HG03439 (cell line): ENCODE measurements at regions not wholly inside any gene's neighbourhood (a gene's known extent, or its start where the extent isn't known, plus 50 kb on each side); places are given as distances from the start of the nearest gene placed in this dataset.
"Not testable (repeated sequence)": the region's sequence is repeated elsewhere in the genome, so short reads cannot be mapped to it uniquely, and the experiment has no call there.

Source experiments
- ATAC-seq: cut with Tn5 transposase; IDR thresholded peaks from one replicate; pipeline ENCODE4 v1.9.1; 2021; ENCODE audit warnings: mild to moderate bottlenecking, moderate library complexity; ENCODE audit not compliant: unreplicated experiment

DNA sequence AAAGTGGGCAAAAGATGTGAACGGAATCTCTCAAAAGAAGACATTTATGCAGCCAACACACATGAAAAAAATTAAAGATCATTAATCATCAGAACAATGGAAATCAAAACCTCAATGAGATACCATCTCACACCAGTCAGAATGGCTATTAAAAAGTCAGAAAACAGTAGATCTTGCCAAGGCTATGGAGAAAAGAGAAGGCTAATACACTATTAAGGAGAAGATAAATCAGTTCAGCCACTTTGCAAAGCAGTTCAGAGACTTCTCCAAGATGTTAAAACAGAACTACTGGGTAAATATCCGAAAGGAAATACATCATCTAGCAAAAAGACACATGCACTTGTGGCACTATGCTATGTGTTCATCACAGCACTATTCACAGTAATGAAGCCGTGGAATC lies 388.2 kb upstream of the LUZP2 start:
- ATAC-seq = no peak

GRCh38 chr11:24122291-24122690 lies 374.6 kb upstream of the LUZP2 start:
- ATAC-seq = no peak

- ATAC-seq = no peak
Measured at GRCh38 chr11:24124876-24125275, 372.0 kb upstream of the LUZP2 start.

DNA sequence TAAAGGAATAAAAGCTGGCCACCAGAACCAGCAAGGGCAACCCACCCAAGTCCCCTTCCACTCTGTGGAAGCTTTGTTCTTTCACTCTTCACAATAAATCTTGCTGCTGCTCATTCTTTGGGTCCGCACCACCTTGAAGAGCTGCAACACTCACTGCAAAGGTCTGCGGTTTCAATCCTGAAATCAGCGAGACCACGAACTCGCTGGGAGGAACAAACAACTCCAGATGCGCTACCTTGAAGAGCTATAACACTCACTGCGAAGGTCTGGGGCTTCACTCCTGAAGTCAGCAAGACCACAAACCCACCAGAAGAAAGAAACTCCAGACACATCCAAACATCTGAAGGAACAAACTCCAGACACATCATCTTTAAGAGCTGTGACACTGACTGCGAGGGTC lies 365.2 kb upstream of the LUZP2 start:
- no peak for ATAC-seq

DNA sequence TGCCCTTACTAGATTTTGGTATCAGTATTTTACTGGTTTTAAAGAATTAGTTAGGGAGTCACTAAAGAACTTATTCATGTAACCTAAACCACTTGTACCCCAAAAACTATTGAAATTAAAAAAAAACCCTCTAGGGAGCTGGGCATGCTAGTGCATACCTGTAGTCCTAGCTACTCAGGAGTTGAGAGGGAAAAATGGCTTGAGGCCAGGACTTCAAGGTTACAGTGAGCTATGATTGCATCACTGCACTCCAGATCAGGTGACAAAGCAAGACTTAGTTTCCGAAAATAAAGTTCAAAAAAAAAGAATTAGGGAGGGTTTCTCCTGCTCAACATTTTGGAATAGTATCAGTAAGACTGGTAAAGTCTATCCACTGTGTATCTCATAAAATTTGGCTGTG lies 364.4 kb upstream of the LUZP2 start:
- ATAC-seq = no peak

DNA sequence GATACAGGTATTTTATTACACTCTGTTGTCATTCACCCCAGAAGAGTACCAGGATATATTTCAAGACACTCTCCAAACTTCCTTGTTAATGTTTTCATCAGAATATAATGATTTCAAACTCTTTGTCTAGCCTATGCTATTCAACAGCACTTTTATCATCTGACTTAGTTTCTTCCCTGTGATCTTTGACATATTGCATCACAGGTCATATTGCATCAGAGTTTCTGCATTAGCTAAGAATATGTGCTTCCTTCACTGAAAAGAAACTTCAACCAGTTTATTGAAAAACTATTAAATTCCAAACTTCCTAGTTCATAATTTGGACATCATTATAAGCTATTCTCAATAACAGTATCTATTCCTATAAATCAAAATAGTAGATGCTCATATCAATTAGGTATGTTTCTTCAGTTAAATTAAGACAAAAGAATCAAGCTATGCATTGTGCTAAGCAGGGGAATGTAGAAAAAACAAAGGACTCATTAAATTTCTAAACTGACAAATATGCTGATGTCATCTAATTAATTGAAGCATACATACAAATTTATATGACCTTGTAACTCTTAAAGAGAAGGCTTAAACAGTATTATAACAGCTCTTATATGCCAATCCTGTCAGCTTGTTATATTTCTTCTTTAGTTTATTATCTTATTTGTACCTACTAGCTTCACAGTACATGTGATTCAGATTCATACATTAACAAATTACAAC lies 361.8 kb upstream of the LUZP2 start:
- ATAC-seq = no peak

GRCh38 chr11:24142062-24142461 lies 354.8 kb upstream of the LUZP2 start:
- ATAC-seq = no peak

DNA sequence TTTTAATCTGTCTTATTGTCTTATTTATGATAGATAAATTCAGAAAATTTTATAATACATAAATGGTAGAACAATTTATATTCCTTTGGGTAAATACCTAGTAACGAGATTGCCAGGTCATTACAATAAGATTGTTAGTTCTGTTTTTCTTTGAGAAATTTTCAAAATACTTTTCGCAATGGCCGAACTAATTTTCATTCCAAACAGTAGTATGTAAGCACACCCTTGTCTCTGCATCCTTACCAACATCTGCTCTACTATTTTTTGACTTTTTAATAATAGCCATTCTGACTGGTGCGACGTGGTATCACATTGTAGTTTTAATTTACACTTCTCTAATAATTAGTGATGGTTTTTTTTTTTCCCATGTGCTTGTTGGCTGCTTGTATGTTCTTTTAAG lies 351.4 kb upstream of the LUZP2 start:
- ATAC-seq = no peak

- ATAC-seq = no peak
Measured at GRCh38 chr11:24153337-24153736, 343.5 kb upstream of the LUZP2 start.

- ATAC-seq = no peak
Measured at GRCh38 chr11:24155792-24156191, 341.1 kb upstream of the LUZP2 start.

- no peak for ATAC-seq
Measured at GRCh38 chr11:24157316-24157715, 339.5 kb upstream of the LUZP2 start.

- no peak for ATAC-seq
Measured at GRCh38 chr11:24161587-24161986, 335.3 kb upstream of the LUZP2 start.

DNA sequence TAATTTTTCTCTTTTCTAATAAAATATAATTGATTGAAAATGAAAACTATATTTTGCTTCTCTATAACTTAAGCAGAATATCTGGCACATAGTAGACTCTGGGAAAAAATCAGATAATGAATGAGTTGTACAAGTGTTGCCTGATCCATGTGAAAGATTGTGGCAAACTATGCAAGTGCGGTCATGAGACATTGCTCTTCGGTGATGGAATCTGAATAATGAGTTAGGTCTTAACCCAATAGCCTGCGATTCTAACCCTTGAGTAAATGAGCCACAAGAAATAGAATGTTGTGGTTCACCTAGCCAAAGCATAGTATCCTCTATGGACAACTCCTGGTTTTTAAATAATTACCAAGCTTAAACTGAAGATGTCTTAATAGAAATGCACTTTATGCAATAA lies 333.7 kb upstream of the LUZP2 start:
- no peak for ATAC-seq

DNA sequence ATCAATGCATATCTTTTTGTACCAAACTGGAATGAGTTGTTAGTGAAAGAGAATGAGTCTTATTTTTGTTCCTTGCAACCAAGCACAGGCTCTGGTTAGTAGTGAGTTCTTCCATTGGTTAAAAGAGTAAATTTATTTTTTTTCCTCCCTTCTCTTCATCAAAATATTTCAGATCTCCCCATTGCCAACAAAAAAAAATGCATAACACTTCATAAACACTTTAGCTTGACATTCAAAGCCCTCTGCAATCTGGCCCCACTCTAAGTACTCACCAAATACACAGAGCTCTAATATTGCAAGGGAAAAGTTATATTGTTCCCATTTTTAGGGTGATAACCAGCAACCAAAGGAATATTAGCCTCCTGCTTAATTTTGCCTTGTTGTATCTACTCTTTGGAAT lies 333.0 kb upstream of the LUZP2 start:
- no peak for ATAC-seq

- no peak for ATAC-seq
Measured at GRCh38 chr11:24171869-24172268, 325.0 kb upstream of the LUZP2 start.

GRCh38 chr11:24181395-24182047 lies 315.3 kb upstream of the LUZP2 start:
- ATAC-seq = no peak

- ATAC-seq = not testable (repeated sequence)
Measured at GRCh38 chr11:24185535-24185934, 311.3 kb upstream of the LUZP2 start.

GRCh38 chr11:24196733-24197132 lies 300.1 kb upstream of the LUZP2 start:
- ATAC-seq = no peak

DNA sequence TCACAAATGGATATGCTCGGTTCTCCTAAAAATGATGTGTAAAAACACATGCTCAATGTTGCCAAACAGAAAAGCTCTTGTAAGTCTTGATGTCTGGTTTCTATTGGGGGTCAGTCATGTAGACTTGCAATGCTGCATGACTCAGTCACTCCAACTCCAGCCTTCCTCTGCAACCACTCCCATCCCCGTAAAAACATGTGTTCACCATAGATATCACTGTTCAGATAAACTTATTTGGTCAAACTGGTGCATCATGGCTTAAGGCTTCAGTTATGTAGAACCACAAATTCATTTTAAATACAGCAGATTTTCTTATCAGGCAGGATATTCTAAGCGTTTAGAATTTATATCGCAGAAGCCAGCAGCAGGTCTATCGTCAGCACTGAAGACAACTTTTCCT lies 298.4 kb upstream of the LUZP2 start:
- no peak for ATAC-seq

DNA sequence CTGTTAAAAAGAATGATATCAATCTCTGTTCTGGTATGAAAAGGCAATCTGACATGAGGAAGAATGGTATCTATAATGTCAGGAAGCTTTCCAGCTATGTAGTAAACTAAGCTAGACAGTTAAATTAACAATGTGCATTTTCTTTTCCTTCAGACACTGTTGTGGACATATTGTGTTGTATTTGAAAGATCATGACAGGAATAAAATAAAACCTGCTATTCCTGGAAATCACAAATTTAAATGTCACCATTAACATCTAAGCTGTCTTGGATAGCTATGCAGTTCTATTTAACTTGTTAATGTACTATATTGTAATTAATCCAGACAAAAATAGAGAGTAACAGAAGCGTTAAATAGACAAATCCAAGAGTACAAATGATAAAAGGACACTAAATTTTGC lies 297.4 kb upstream of the LUZP2 start:
- ATAC-seq = no peak

GRCh38 chr11:24206030-24206429 lies 290.8 kb upstream of the LUZP2 start:
- no peak for ATAC-seq

DNA sequence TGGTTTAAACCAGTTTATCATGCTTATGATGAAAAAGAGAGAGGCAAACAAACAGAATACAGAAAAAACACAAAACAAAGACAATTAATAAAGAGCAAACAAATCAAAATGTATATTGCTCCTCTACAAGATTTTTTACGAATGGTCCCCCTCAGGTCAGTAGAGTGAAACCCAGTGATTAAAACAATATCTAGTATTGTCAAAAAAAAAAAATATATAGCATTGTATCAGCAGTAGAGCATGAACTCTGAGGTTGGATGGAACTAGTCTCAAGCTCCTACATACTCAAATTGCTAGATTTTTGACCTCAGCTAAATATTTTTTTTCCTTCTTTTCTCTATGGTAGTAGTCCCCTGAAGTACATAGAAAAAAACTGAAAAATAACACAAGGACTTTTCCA lies 290.3 kb upstream of the LUZP2 start:
- no peak for ATAC-seq

DNA sequence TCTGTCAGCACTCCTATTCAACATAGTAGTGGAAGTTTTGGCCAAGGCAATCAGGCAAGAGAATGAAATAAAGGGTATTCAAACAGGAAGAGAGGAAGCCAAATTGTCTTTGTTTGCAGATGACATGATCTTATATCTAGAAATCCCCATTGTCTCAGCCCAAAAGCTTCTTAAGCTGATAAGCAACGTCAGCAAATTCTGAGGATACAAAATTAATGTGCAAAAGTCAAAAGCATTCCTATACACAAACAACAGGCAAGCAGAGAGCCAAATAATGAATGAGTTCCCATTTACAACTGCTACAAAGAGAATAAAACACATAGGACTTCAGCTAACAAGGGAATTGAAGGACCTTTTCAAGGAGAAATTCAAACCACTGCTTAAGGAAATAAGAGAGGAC lies 280.4 kb upstream of the LUZP2 start:
- ATAC-seq = no peak
